ENCODE measurements at regions not wholly inside any gene's neighbourhood (a gene's known extent, or its start where the extent isn't known, plus 50 kb on each side); places are given as distances from the start of the nearest gene placed in this dataset.

DNA sequence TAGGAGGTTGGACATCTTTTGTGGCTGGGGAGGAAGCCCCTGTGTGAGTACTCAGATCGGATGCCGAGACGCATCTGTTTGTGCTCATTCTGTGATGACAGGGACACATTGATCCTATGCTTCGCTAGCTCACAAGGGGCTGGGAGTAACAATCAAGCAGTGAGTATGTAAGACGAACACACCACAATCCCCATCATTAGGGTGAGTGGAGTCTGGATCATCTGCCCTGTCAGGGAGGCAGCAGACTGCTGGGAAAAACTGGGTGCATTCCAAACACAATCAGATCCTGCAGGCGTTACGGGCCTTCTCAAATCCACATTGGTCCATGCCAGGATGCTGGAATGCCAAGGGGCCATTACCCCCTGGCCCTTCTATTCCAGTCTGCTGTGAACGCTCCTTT, 64.1 kb upstream of the TSHZ3 start:
- H3K27ac ChIP-seq (ENCODE audit: insufficient read depth, low read length) = no peak overlapping the region
- no peak overlapping the region for H2BK120ac ChIP-seq (ENCODE audit: low read depth, low read length)
- H2AK5ac ChIP-seq (ENCODE audit: low read depth, low read length) = no peak overlapping the region
- H4K20me1 ChIP-seq (ENCODE audit: insufficient read depth, low read length) = no peaks in the 10 kb centered on the region
- H3K27me3 ChIP-seq (ENCODE audit: control insufficient read depth, insufficient read depth, low read length) = peaks cover 18% of the 10 kb centered on the region
- ChIA-PET CTCF (no interaction called here), POLR2A (ENCODE audit: unreplicated experiment) (no interaction called here)
- WGBS, 2 experiments (ENCODE audit: extremely low coverage in 2 of 2, insufficient read length in 1 of 2) = no CpG with 5 or more reads among the region's 8 CpGs
- no peak overlapping the region for H4K8ac ChIP-seq (ENCODE audit: low read depth in 2 of 2, low read length in 2 of 2)
- H2BK15ac ChIP-seq (ENCODE audit: low read depth, low read length) = no peak overlapping the region
- no peak overlapping the region for H3K4me2 ChIP-seq (ENCODE audit: low read depth, low read length)
- no peak overlapping the region for H2AK9ac ChIP-seq (replicated peaks; ENCODE audit: low read depth, low read length, poor library complexity)
- peaks cover 4% of the 10 kb centered on the region for H3K4me1 ChIP-seq (ENCODE audit: control insufficient read depth, insufficient read depth, low read length)
- H4K91ac ChIP-seq (ENCODE audit: insufficient read depth, low read depth, low read length) = no peak overlapping the region
- DNase-seq = no peak
- H3K4me3 ChIP-seq (ENCODE audit: insufficient read depth, low read depth, low read length) = no peak overlapping the region
- TF ChIP-seq, protein P1, sequence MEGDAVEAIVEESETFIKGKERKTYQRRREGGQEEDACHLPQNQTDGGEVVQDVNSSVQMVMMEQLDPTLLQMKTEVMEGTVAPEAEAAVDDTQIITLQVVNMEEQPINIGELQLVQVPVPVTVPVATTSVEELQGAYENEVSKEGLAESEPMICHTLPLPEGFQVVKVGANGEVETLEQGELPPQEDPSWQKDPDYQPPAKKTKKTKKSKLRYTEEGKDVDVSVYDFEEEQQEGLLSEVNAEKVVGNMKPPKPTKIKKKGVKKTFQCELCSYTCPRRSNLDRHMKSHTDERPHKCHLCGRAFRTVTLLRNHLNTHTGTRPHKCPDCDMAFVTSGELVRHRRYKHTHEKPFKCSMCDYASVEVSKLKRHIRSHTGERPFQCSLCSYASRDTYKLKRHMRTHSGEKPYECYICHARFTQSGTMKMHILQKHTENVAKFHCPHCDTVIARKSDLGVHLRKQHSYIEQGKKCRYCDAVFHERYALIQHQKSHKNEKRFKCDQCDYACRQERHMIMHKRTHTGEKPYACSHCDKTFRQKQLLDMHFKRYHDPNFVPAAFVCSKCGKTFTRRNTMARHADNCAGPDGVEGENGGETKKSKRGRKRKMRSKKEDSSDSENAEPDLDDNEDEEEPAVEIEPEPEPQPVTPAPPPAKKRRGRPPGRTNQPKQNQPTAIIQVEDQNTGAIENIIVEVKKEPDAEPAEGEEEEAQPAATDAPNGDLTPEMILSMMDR (conservative IDR thresholded peaks at IDR 0.05; ENCODE audit: low read depth, low read length) = no peak
- TF ChIP-seq SMC3 (IDR thresholded peaks at IDR 0.05; ENCODE audit: low read depth, low read length) = no peak
- no peak for TF ChIP-seq NFE2L2 (IDR thresholded peaks at IDR 0.05; ENCODE audit: low read depth, low read length)
- TF ChIP-seq CEBPB (IDR thresholded peaks at IDR 0.05; ENCODE audit: low read depth, low read length) = no peak
- TF ChIP-seq CHD1 (IDR thresholded peaks at IDR 0.05; ENCODE audit: low read depth, low read length) = no peak
- no peak for TF ChIP-seq MXI1 (IDR thresholded peaks at IDR 0.05; ENCODE audit: borderline replicate concordance, low read depth, low read length)
- TF ChIP-seq BHLHE40 (IDR thresholded peaks at IDR 0.05; ENCODE audit: low read depth, low read length) = no peak
- ATAC-seq (ENCODE audit: low read depth) = no peak
- no peak overlapping the region for H2BK20ac ChIP-seq (ENCODE audit: low read depth, low read length)
- no peak overlapping the region for H3K18ac ChIP-seq (ENCODE audit: low read depth, low read length)
- H3K9ac ChIP-seq (ENCODE audit: low read depth, low read length) = no peak overlapping the region
- dilution Hi-C loops (cut with HindIII; ENCODE audit: low sequenced_read_pairs, unreplicated experiment) (no loop called here), intact Hi-C loops (cut with micrococcal nuclease) (no loop called here), in situ Hi-C loops (cut with MboI; ENCODE audit: low sequenced_read_pairs) (no loop called here)
- H3K4ac ChIP-seq (ENCODE audit: low read depth, low read length) = no peak overlapping the region
- H2BK5ac ChIP-seq (ENCODE audit: low read depth, low read length, poor library complexity, severe bottlenecking) = no peak overlapping the region
- no peak overlapping the region for H3K14ac ChIP-seq (replicated peaks; ENCODE audit: low read depth, low read length)
- H3K9me3 ChIP-seq (ENCODE audit: control insufficient read depth, insufficient read depth, low read length) = no peaks in the 10 kb centered on the region
- no peaks in the 10 kb centered on the region for H3K36me3 ChIP-seq (ENCODE audit: control insufficient read depth, insufficient read depth, low read length)
- no peaks in the 10 kb centered on the region for H3K9me1 ChIP-seq (ENCODE audit: insufficient read depth, low read length)
- H3K23ac ChIP-seq (ENCODE audit: low read depth, low read length) = no peak overlapping the region
- no peaks in the 10 kb centered on the region for H3K79me1 ChIP-seq (ENCODE audit: low read depth in 1 of 2, low read length in 2 of 2)
- no TSS peak for BruUV-seq (replicated peaks)
- H3K56ac ChIP-seq (ENCODE audit: extremely low read depth, insufficient read depth, low read length) = no peak overlapping the region
- H2AFZ ChIP-seq (replicated peaks; ENCODE audit: low read length, poor library complexity) = no peak overlapping the region
- H4K5ac ChIP-seq (ENCODE audit: low read depth, low read length) = no peak overlapping the region

All from IMR-90 (cell line).